ENCODE measurements at regions not wholly inside any gene's neighbourhood (a gene's known extent, or its start where the extent isn't known, plus 50 kb on each side); places are given as distances from the start of the nearest gene placed in this dataset.

DNA sequence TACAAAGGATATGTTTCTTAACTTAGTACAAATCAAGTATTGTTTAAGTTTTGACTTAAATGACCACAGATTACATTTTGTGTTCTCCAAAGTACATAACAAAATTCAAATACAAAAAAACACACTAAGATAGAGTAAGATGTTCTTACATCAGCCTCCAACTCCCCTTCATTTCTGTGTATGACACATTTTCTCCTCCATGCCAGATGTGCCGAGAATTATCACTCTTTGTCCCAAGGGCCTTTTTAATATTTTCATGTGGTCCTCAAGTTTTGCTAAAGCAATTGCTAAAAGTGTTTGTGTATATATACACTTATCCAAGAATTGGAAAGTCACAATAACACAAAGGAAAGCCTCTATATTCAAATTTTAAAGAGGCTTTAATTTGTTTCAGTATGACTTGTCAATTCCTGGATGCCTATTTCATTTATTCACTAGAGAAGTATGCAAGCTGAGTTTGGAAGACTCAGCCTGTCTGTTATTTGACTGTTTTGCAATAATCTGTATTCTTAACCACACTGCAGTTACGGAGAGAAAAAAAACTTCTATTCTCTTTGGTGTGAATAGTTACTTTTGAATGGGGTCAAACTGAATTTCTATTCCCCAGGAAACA, 586.4 kb upstream of the SEMA3D start:
- TF ChIP-seq POLR2A (IDR thresholded peaks at IDR 0.05) (no peak), POLR2AphosphoS5 (IDR thresholded peaks at IDR 0.05) (no peak)
- TF ChIP-seq, protein P1, sequence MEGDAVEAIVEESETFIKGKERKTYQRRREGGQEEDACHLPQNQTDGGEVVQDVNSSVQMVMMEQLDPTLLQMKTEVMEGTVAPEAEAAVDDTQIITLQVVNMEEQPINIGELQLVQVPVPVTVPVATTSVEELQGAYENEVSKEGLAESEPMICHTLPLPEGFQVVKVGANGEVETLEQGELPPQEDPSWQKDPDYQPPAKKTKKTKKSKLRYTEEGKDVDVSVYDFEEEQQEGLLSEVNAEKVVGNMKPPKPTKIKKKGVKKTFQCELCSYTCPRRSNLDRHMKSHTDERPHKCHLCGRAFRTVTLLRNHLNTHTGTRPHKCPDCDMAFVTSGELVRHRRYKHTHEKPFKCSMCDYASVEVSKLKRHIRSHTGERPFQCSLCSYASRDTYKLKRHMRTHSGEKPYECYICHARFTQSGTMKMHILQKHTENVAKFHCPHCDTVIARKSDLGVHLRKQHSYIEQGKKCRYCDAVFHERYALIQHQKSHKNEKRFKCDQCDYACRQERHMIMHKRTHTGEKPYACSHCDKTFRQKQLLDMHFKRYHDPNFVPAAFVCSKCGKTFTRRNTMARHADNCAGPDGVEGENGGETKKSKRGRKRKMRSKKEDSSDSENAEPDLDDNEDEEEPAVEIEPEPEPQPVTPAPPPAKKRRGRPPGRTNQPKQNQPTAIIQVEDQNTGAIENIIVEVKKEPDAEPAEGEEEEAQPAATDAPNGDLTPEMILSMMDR (IDR thresholded peaks at IDR 0.05 in 8 of 11, conservative IDR thresholded peaks at IDR 0.05 in 3 of 11): no peak

All from spleen (tissue), 7 donors.